ENCODE measurements at regions not wholly inside any gene's neighbourhood (a gene's known extent, or its start where the extent isn't known, plus 50 kb on each side); places are given as distances from the start of the nearest gene placed in this dataset.
"Not testable (repeated sequence)": the region's sequence is repeated elsewhere in the genome, so short reads cannot be mapped to it uniquely, and the experiment has no call there.

DNA sequence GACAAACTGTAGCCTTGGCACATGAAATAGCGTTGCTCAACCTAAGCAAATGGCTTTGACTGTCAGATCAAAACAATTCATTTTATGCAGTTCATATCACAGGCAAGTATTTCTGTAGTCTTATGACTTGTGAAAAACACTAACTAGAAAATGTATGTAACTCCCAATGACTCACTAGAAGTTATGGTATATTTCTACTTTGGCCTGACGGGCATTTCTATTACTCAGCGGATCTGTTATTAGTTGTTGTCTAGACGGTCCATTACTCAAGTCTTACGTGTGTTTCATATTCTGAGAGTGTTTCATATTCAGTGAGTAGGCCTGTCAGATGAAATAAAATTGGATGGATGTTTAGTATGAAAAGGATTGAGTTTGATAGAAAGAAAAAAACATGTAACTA, 880.9 kb downstream of the PRIM2 start:
- TF ChIP-seq, protein P1, sequence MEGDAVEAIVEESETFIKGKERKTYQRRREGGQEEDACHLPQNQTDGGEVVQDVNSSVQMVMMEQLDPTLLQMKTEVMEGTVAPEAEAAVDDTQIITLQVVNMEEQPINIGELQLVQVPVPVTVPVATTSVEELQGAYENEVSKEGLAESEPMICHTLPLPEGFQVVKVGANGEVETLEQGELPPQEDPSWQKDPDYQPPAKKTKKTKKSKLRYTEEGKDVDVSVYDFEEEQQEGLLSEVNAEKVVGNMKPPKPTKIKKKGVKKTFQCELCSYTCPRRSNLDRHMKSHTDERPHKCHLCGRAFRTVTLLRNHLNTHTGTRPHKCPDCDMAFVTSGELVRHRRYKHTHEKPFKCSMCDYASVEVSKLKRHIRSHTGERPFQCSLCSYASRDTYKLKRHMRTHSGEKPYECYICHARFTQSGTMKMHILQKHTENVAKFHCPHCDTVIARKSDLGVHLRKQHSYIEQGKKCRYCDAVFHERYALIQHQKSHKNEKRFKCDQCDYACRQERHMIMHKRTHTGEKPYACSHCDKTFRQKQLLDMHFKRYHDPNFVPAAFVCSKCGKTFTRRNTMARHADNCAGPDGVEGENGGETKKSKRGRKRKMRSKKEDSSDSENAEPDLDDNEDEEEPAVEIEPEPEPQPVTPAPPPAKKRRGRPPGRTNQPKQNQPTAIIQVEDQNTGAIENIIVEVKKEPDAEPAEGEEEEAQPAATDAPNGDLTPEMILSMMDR (IDR thresholded peaks at IDR 0.05; ENCODE audit: low read depth, low read length), result no peak
- no peak for DNase-seq (ENCODE audit: low read depth, low spot score)
- H3K27me3 ChIP-seq (ENCODE audit: control insufficient read depth, insufficient read depth, low read length), result no peaks in the 10 kb centered on the region
- H3K4me3 ChIP-seq (ENCODE audit: low read depth, low read length), result no peak overlapping the region
- ChIA-PET POLR2A (no interaction called here), CTCF (no interaction called here)
- no peaks in the 10 kb centered on the region for H3K9me3 ChIP-seq (ENCODE audit: control insufficient read depth, insufficient read depth, low read length)
- no peak overlapping the region for H3K27ac ChIP-seq (ENCODE audit: low read depth, low read length)

DNA sequence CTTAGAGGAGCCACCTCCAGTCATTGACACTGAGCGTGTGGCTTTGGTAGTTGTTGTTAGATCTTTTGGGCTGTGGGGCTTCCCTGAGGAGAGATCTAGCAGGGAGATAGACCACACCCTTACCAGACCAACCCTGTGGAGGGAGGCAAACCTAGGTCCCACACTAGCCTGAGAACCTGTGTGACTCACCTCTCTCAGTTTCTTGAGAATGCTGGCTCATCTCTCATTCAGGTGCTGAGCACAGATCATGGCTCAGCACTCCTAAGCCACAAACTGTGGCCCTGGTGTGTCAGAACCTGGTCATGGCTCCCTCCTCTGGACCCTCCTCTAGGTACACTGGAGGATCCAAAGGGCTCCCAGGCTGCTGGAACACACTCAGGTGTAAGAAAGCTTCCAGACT, 919.7 kb downstream of the PRIM2 start:
- H3K9me3 ChIP-seq (ENCODE audit: control insufficient read depth, insufficient read depth, low read length); CTCF ChIA-PET; POLR2A ChIA-PET: not testable (repeated sequence)

DNA sequence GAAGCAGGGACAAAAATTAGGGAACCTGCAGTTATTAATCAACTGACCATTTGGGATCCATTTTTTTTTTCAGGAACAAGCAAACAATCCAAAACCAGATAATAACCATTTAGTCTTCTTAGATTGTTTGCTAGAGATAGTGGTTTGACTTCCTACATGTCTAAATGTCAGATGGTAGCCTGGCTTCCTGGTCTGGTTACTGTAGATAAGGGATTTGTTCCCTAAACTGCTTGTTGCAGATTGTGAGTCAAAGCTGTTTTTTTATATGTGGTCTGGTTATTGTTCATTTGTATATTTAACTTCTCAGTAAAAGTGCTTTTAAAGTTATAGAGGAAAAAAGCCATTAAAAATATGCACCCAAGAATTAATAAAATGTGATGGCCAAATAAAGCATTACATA, 921.0 kb downstream of the PRIM2 start:
- H3K4me3 ChIP-seq (ENCODE audit: low read depth, low read length); H3K27ac ChIP-seq (ENCODE audit: low read depth, low read length); POLR2A ChIA-PET; H3K27me3 ChIP-seq (ENCODE audit: control insufficient read depth, insufficient read depth, low read length); CTCF ChIA-PET; DNase-seq (ENCODE audit: low read depth, low spot score); H3K9me3 ChIP-seq (ENCODE audit: control insufficient read depth, insufficient read depth, low read length): not testable (repeated sequence)

More for the DNA sequence above, 919.7 kb downstream of the PRIM2 start:
- H3K27ac ChIP-seq (ENCODE audit: low read depth, low read length); H3K27me3 ChIP-seq (ENCODE audit: control insufficient read depth, insufficient read depth, low read length); H3K4me3 ChIP-seq (ENCODE audit: low read depth, low read length); DNase-seq (ENCODE audit: low read depth, low spot score): not testable (repeated sequence)

DNA sequence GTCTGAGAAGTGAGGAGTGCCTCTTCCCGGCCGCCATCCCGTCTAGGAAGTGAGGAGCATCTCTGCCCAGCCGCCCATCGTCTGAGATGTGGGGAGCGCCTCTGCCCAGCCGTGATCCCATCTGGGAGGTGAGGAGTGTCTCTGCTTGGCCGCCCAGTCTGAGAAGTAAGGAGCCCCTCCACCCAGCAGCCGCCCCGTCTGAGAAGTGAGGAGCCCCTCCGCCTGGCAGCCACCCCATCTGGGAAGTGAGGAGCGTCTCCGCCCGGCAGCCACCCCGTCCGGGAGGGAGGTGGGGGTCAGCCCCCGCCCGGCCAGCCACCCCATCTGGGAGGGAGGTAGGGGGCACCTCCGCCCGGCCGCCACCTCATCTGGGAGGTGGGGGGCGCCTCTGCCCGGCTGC, 940.2 kb downstream of the PRIM2 start:
- H3K4me3 ChIP-seq (ENCODE audit: low read depth, low read length); CTCF ChIA-PET: not testable (repeated sequence)
- peaks cover 12% of the 10 kb centered on the region; the same call in 1 of the 2 replicates for H3K9me3 ChIP-seq (ENCODE audit: control insufficient read depth, insufficient read depth, low read length)

DNA sequence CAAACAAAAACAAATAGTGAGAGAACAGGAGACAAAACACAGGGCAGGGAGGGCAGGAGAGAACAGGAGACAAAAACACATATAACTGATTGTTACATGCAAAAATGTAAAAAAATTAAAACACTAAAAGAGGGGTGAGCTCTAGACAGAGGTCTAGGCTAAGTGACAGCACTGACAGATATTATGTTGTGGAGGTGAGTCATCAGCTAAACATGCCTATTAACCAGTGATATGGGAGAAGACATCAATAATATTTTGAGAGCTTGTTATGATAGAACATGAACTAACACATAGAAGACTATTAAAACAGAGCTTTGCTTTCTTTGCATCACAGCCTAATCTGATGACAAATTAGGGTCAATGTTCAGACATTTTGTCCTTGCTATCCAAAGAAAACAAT, 972.7 kb downstream of the PRIM2 start:
- CTCF ChIA-PET, result no interaction called here
- no peaks in the 10 kb centered on the region for H3K9me3 ChIP-seq (ENCODE audit: control insufficient read depth, insufficient read depth, low read length)
- no peak for DNase-seq (ENCODE audit: low read depth, low spot score)
- H3K27ac ChIP-seq (ENCODE audit: low read depth, low read length), result no peak overlapping the region
- H3K4me3 ChIP-seq (ENCODE audit: low read depth, low read length), result no peak overlapping the region
- POLR2A ChIA-PET, result no interaction called here
- no peaks in the 10 kb centered on the region for H3K27me3 ChIP-seq (ENCODE audit: control insufficient read depth, insufficient read depth, low read length)
- TF ChIP-seq, protein P1 (IDR thresholded peaks at IDR 0.05; ENCODE audit: low read depth, low read length), result no peak

More for the DNA sequence above, 940.2 kb downstream of the PRIM2 start:
- H3K27ac ChIP-seq (ENCODE audit: low read depth, low read length); DNase-seq (ENCODE audit: low read depth, low spot score); POLR2A ChIA-PET; H3K27me3 ChIP-seq (ENCODE audit: control insufficient read depth, insufficient read depth, low read length): not testable (repeated sequence)

DNA sequence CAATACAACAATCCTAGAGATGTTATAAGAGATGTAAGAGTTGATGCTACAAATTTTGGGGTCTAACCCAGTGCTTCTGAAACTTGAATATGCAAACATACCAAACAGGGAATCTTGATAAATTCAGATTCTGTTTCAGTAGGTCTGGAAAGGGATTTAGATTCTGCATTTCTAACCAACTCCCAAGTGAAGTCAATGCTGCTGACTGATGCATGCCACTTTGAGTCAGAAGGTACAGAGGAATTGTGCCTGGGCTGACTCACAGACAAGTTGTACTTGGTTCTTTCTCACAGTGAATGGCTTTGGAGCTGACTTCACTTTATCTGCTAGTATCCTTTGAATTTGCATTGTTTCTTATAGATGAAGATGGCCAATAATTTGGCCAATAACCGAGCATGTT, 973.9 kb downstream of the PRIM2 start:
- H3K27me3 ChIP-seq (ENCODE audit: control insufficient read depth, insufficient read depth, low read length); H3K4me3 ChIP-seq (ENCODE audit: low read depth, low read length); H3K27ac ChIP-seq (ENCODE audit: low read depth, low read length); DNase-seq (ENCODE audit: low read depth, low spot score); POLR2A ChIA-PET; H3K9me3 ChIP-seq (ENCODE audit: control insufficient read depth, insufficient read depth, low read length); CTCF ChIA-PET: not testable (repeated sequence)

DNA sequence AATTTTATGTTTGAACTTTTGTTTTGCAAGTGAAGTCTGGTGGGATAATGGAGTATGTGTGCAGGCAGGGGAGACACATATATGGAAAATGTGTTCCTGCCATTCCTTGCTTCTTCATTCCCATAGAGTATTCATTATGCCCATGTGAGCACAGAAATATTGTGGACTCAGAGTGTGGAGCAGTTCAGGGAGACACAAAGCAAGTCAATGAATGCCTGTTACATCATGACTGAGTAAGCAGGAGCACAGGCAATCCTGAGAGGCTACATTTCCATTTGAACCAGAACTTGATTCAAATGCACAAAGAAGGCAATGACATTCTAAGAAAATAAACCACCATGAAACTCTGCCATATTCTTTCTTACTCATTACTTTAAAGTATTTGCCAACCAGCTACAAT, 990.5 kb downstream of the PRIM2 start:
- DNase-seq (ENCODE audit: low read depth, low spot score); CTCF ChIA-PET; H3K27me3 ChIP-seq (ENCODE audit: control insufficient read depth, insufficient read depth, low read length); POLR2A ChIA-PET; H3K4me3 ChIP-seq (ENCODE audit: low read depth, low read length); H3K27ac ChIP-seq (ENCODE audit: low read depth, low read length); H3K9me3 ChIP-seq (ENCODE audit: control insufficient read depth, insufficient read depth, low read length): not testable (repeated sequence)

DNA sequence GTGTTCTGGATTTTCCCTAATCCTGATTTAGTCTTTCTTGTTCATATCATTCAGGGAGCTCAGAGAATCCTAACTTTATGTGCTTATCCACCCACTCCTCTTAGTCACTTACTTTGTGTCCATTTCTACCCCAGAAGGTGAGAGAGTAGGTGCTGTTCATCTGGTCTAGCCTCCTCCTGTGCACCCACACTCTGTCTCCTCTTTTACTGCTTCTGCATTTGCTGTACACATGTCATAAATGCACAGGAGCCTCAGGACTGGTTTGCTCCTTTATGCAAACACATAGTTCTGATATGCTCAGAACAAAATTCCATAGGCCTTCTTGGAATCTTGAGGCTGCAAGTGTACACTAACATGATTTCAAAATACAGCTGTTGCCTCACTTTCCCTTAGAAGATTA, 1014.7 kb downstream of the PRIM2 start:
- H3K27ac ChIP-seq (ENCODE audit: low read depth, low read length); H3K4me3 ChIP-seq (ENCODE audit: low read depth, low read length); H3K9me3 ChIP-seq (ENCODE audit: control insufficient read depth, insufficient read depth, low read length); POLR2A ChIA-PET; DNase-seq (ENCODE audit: low read depth, low spot score); CTCF ChIA-PET; H3K27me3 ChIP-seq (ENCODE audit: control insufficient read depth, insufficient read depth, low read length): not testable (repeated sequence)

DNA sequence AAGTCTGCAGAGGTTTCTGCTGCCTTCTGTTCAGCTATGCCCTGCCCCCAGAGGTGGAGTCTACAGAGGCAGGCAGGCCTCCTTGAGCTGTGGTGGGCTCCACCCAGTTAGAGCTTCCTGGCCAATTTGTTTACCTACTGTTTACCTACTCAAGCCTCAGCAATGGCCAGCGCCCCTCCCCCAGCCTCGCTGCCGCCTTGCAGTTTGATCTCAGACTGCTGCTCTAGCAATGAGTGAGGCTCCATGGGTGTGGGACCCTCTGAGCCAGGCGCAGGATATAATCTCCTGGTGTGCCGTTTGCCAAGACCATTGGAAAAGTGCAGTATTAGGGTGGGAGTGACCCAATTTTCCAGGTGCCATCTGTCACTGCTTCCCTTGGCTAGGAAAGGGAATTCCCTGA, 1024.9 kb downstream of the PRIM2 start:
- CTCF ChIA-PET; POLR2A ChIA-PET; DNase-seq (ENCODE audit: low read depth, low spot score); H3K27ac ChIP-seq (ENCODE audit: low read depth, low read length); H3K9me3 ChIP-seq (ENCODE audit: control insufficient read depth, insufficient read depth, low read length); H3K4me3 ChIP-seq (ENCODE audit: low read depth, low read length); H3K27me3 ChIP-seq (ENCODE audit: control insufficient read depth, insufficient read depth, low read length): not testable (repeated sequence)

DNA sequence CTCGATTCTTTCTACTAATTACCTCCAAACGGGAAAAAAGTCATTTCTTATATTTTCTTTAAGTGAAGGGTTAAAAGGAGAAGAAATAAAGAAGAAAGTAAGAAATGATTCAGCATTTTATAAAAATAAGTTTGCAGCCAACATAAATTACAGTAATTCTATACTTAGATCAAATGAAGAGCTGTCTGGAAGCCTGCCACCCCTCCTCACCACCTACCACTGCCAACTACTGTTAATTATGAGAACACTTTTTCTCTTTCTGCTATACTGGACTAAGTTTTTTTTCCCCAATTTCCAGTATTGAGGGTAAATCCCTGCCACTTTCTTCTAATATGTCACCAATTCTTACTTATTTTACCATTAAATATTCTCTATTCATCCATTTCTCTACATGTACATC, 1030.1 kb downstream of the PRIM2 start:
- H3K27ac ChIP-seq (ENCODE audit: low read depth, low read length); POLR2A ChIA-PET; DNase-seq (ENCODE audit: low read depth, low spot score); H3K9me3 ChIP-seq (ENCODE audit: control insufficient read depth, insufficient read depth, low read length); H3K4me3 ChIP-seq (ENCODE audit: low read depth, low read length); CTCF ChIA-PET; H3K27me3 ChIP-seq (ENCODE audit: control insufficient read depth, insufficient read depth, low read length): not testable (repeated sequence)

DNA sequence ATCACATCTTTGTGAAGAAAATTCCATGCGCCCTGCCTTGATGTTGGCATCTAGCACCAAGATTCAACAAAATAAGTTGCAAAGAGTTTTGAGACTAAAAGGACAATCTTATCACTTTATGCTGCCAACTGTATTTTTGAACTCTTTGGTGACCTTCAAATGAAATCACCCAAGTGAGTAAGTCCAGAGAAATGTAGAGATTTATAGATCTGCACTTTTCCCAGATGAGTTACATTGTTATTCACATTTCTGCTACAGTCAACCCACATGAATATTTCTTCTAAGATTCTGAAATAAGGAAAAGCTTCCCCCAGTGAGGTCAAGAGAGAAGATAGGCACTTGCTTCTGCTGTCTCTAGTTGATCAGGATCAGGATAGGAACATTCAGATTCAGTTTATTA, 1034.2 kb downstream of the PRIM2 start:
- H3K9me3 ChIP-seq (ENCODE audit: control insufficient read depth, insufficient read depth, low read length); POLR2A ChIA-PET; H3K27me3 ChIP-seq (ENCODE audit: control insufficient read depth, insufficient read depth, low read length); H3K27ac ChIP-seq (ENCODE audit: low read depth, low read length); DNase-seq (ENCODE audit: low read depth, low spot score); CTCF ChIA-PET; H3K4me3 ChIP-seq (ENCODE audit: low read depth, low read length): not testable (repeated sequence)

Measured in AG04450 (cell line).